Neuronal stem cell (in vitro differentiated cells): ENCODE measurements at regions not wholly inside any gene's neighbourhood (a gene's known extent, or its start where the extent isn't known, plus 50 kb on each side); places are given as distances from the start of the nearest gene placed in this dataset.

Experiments used
- DNase-seq: peaks from one replicate; pipeline ENCODE4 v3.0.0-alpha.2; 2013; ENCODE audit warnings: low spot score
- H2AFZ ChIP-seq: one replicate; pipeline ENCODE4 v1.6.1; 2013; ENCODE audit warnings: mild to moderate bottlenecking, low read length, inconsistent platforms
- H2AK5ac ChIP-seq: 2 replicates; pipeline ENCODE4 v1.6.1; 2013; ENCODE audit warnings: low read depth, mild to moderate bottlenecking, inconsistent platforms, low read length, moderate library complexity, mixed read lengths
- H2BK120ac ChIP-seq: 2 replicates; pipeline ENCODE4 v1.6.1; 2013; ENCODE audit warnings: low read depth, mild to moderate bottlenecking, inconsistent platforms, low read length, moderate library complexity, mixed read lengths
- H2BK12ac ChIP-seq: one replicate; pipeline ENCODE4 v1.6.1; 2013; ENCODE audit warnings: low read length, inconsistent platforms
- H2BK15ac ChIP-seq: 2 replicates; pipeline ENCODE4 v1.6.1; 2013; ENCODE audit warnings: mild to moderate bottlenecking, low read length, inconsistent platforms, mixed read lengths
- H2BK5ac ChIP-seq: one replicate; pipeline ENCODE4 v1.6.1; 2013; ENCODE audit warnings: inconsistent platforms, mild to moderate bottlenecking, low read length, moderate library complexity
- H3K14ac ChIP-seq: one replicate; pipeline ENCODE4 v1.6.1; 2013; ENCODE audit warnings: low read length, inconsistent platforms
- H3K18ac ChIP-seq: 2 replicates; pipeline ENCODE4 v1.6.1; 2013; ENCODE audit warnings: low read length, inconsistent platforms
- H3K23ac ChIP-seq: 2 replicates; pipeline ENCODE4 v1.6.1; 2013; ENCODE audit warnings: low read depth, mild to moderate bottlenecking, mixed read lengths, low read length, inconsistent platforms; ENCODE audit not compliant: poor library complexity
- H3K27ac ChIP-seq: replicated peaks from 3 replicates; pipeline ENCODE4 v1.5.1; 2013; ENCODE audit warnings: low read length, inconsistent platforms
- H3K27me3 ChIP-seq, 3 experiments: 2 replicates each; pipeline ENCODE4 v1.6.1; 2013; ENCODE audit warnings: low read length in 3 of 3, mild to moderate bottlenecking in 2 of 3, inconsistent platforms in 1 of 3, low read depth in 1 of 3, mixed read lengths in 1 of 3, moderate library complexity in 1 of 3; ENCODE audit not compliant: control insufficient read depth in 3 of 3, insufficient read depth in 3 of 3
- H3K36me3 ChIP-seq, 2 donors: replicated peaks in 1 of 2; 2 replicates each; pipeline ENCODE4 v1.6.1; 2013; ENCODE audit warnings: low read length in 2 of 2; ENCODE audit not compliant: control insufficient read depth in 2 of 2, insufficient read depth in 2 of 2
- H3K4ac ChIP-seq: 2 replicates; pipeline ENCODE4 v1.6.1; 2013; ENCODE audit warnings: inconsistent platforms, mild to moderate bottlenecking, low read length, moderate library complexity
- H3K4me1 ChIP-seq, 2 donors: 1 replicate in 1 of 2; 2 replicates in 1 of 2; pipeline ENCODE4 v1.6.1; 2013; ENCODE audit warnings: low read length in 2 of 2, low read depth in 1 of 2; ENCODE audit not compliant: control insufficient read depth in 2 of 2, insufficient read depth in 1 of 2
- H3K4me2 ChIP-seq: one replicate; pipeline ENCODE4 v1.6.1; 2013; ENCODE audit warnings: mild to moderate bottlenecking, low read length, inconsistent platforms; ENCODE audit not compliant: insufficient read depth, poor library complexity, severe bottlenecking
- H3K4me3 ChIP-seq, 2 donors: 2 replicates each; pipeline ENCODE4 v1.5.1; 2013; ENCODE audit warnings: low read length in 2 of 2, mild to moderate bottlenecking in 2 of 2, inconsistent platforms in 1 of 2, moderate library complexity in 1 of 2
- H3K79me1 ChIP-seq: one replicate; pipeline ENCODE4 v1.6.1; 2013; ENCODE audit warnings: low read depth, mild to moderate bottlenecking, inconsistent platforms, low read length, moderate library complexity
- H3K9ac ChIP-seq: one replicate; pipeline ENCODE4 v1.6.1; 2013; ENCODE audit warnings: mild to moderate bottlenecking, low read depth, low read length, inconsistent platforms; ENCODE audit not compliant: poor library complexity
- H3K9me3 ChIP-seq, 2 donors: replicated peaks in 1 of 2; 2 replicates each; pipeline versions ENCODE3 to v1.6.1; 2013; ENCODE audit warnings: low read length in 2 of 2, mild to moderate bottlenecking in 2 of 2, inconsistent platforms in 1 of 2, low read depth in 1 of 2, mixed read lengths in 1 of 2, moderate library complexity in 1 of 2; ENCODE audit not compliant: control insufficient read depth in 2 of 2, insufficient read depth in 1 of 2
- H4K8ac ChIP-seq: one replicate; pipeline ENCODE4 v1.6.1; 2013; ENCODE audit warnings: low read depth, mild to moderate bottlenecking, inconsistent platforms, low read length, moderate library complexity
- H4K91ac ChIP-seq: one replicate; pipeline ENCODE4 v1.6.1; 2013; ENCODE audit warnings: low read length, low read depth, mild to moderate bottlenecking, inconsistent platforms; ENCODE audit not compliant: poor library complexity
- WGBS, 2 donors: extraction: QIAGEN DNeasy Blood & Tissue Kit; methylation state at CpG; one replicate each; pipeline ENCODE4 v1.1.7; 2013; ENCODE audit warnings: missing lambda C conversion rate in 2 of 2, mixed read lengths in 1 of 2; ENCODE audit not compliant: insufficient read length in 2 of 2, insufficient replicate concordance in 1 of 2; ENCODE audit errors: extremely low coverage in 2 of 2; 5-methylcytosine and 5-hydroxymethylcytosine counted together

- Histone ChIP-seq H3K4me3 (no peak overlapping the region), H4K8ac (no peak overlapping the region), H3K4me1 (no peaks in the 10 kb centered on the region), H2BK12ac (no peak overlapping the region), H3K18ac (no peak overlapping the region), H4K91ac (no peak overlapping the region), H3K14ac (no peak overlapping the region), H3K36me3 (peaks cover 13 to 77% of the 10 kb centered on the region in 2 donors), H2BK15ac (no peak overlapping the region), H3K9me3 (no peaks in the 10 kb centered on the region), H2BK5ac (no peak overlapping the region), H2AFZ (no peak overlapping the region), H3K9ac (no peak overlapping the region), H3K27me3 (no peaks in the 10 kb centered on the region), H2BK120ac (no peak overlapping the region), H3K79me1 (no peaks in the 10 kb centered on the region), H3K27ac (no peak overlapping the region), H3K23ac (no peak overlapping the region), H3K4me2 (no peak overlapping the region), H2AK5ac (no peak overlapping the region), H3K4ac (no peak overlapping the region)
- no CpG with 5 or more reads among the region's 1 CpG for whole genome bisulfite sequencing, 2 donors
- DNase-seq: no peak
Measured at GRCh38 chr21:28877318-28877884, 115.3 kb downstream of the LTN1 start.

GRCh38 chr21:28875078-28875477, 117.6 kb downstream of the LTN1 start:
- Histone ChIP-seq H4K8ac (no peak overlapping the region), H3K14ac (no peak overlapping the region), H4K91ac (no peak overlapping the region), H3K27ac (no peak overlapping the region), H3K4me2 (no peak overlapping the region), H2BK5ac (no peak overlapping the region), H3K4me3 (no peak overlapping the region), H2BK15ac (no peak overlapping the region), H3K27me3 (no peaks in the 10 kb centered on the region), H2AFZ (no peak overlapping the region), H3K9me3 (no peaks in the 10 kb centered on the region), H3K23ac (no peak overlapping the region), H3K18ac (no peak overlapping the region), H3K9ac (no peak overlapping the region), H2BK120ac (no peak overlapping the region), H3K79me1 (no peaks in the 10 kb centered on the region), H3K4ac (no peak overlapping the region), H3K4me1 (no peaks in the 10 kb centered on the region), H3K36me3 (peaks cover 15 to 68% of the 10 kb centered on the region in 2 donors), H2BK12ac (no peak overlapping the region), H2AK5ac (no peak overlapping the region)
- DNase-seq: no peak
- no CpG with 5 or more reads among the region's 5 CpGs for WGBS, 2 donors

DNA sequence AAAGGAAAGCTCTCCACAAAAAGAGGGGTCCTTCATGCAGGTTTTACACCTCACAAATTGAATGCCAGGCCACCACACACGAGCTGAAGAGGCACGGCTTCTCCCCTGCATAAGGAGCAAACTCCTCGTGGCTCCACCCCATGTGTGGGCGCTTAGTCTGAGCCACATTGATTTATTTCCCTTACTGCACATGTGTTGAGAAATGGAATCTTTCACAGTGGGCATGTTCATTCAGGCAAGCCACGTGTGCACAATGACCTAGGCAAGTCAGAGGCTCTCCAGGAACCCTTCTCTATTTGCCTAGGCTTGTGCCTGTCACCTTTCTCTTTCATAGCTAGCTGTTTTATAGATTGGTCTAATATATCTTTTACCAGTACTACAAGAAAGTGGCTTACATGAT, 120.5 kb downstream of the LTN1 start:
- H3K27me3 ChIP-seq: no peaks in the 10 kb centered on the region
- no peak for DNase-seq
- no peak overlapping the region for H2AK5ac ChIP-seq
- no peaks in the 10 kb centered on the region for H3K4me1 ChIP-seq
- no peak overlapping the region for H3K23ac ChIP-seq
- H3K9ac ChIP-seq: no peak overlapping the region
- no peak overlapping the region for H4K8ac ChIP-seq
- no peak overlapping the region for H3K14ac ChIP-seq
- H3K27ac ChIP-seq: no peak overlapping the region
- H3K4ac ChIP-seq: no peak overlapping the region
- H3K79me1 ChIP-seq: no peaks in the 10 kb centered on the region
- no peak overlapping the region for H2BK12ac ChIP-seq
- no peak overlapping the region for H4K91ac ChIP-seq
- peaks cover 15 to 49% of the 10 kb centered on the region in 2 donors for H3K36me3 ChIP-seq
- no peak overlapping the region for H3K4me2 ChIP-seq
- H2BK5ac ChIP-seq: no peak overlapping the region
- WGBS, 2 donors: no CpG with 5 or more reads among the region's 5 CpGs
- no peak overlapping the region for H2BK15ac ChIP-seq
- H3K18ac ChIP-seq: no peak overlapping the region
- no peak overlapping the region for H2AFZ ChIP-seq
- H3K9me3 ChIP-seq: no peaks in the 10 kb centered on the region
- H2BK120ac ChIP-seq: no peak overlapping the region
- no peak overlapping the region for H3K4me3 ChIP-seq

GRCh38 chr21:28871388-28872010, 121.2 kb downstream of the LTN1 start:
- no peak overlapping the region for H3K27ac ChIP-seq
- DNase-seq: no peak
- no CpG with 5 or more reads among the region's 3 CpGs for WGBS, 2 donors

More at GRCh38 chr21:28871388-28872010, 121.2 kb downstream of the LTN1 start:
- H2AK5ac ChIP-seq: no peak overlapping the region
- no peak overlapping the region for H3K4me2 ChIP-seq
- H2AFZ ChIP-seq: no peak overlapping the region
- H3K9ac ChIP-seq: no peak overlapping the region
- H4K91ac ChIP-seq: no peak overlapping the region
- H3K23ac ChIP-seq: no peak overlapping the region
- H3K79me1 ChIP-seq: no peaks in the 10 kb centered on the region
- H3K14ac ChIP-seq: no peak overlapping the region
- H2BK120ac ChIP-seq: no peak overlapping the region
- no peak overlapping the region for H3K18ac ChIP-seq
- H2BK12ac ChIP-seq: no peak overlapping the region
- no peaks in the 10 kb centered on the region for H3K4me1 ChIP-seq
- H3K9me3 ChIP-seq: no peaks in the 10 kb centered on the region
- no peaks in the 10 kb centered on the region for H3K27me3 ChIP-seq
- H3K4ac ChIP-seq: no peak overlapping the region
- H4K8ac ChIP-seq: no peak overlapping the region
- no peak overlapping the region for H2BK5ac ChIP-seq
- no peak overlapping the region for H2BK15ac ChIP-seq
- no peak overlapping the region for H3K4me3 ChIP-seq
- peaks cover 15 to 47% of the 10 kb centered on the region in 2 donors for H3K36me3 ChIP-seq
